CD4-positive, alpha-beta T cell treated with Interleukin-12 subunit alpha and Interleukin-12 subunit beta, for 1 hour (primary cell): ENCODE measurements at regions not wholly inside any gene's neighbourhood (a gene's known extent, or its start where the extent isn't known, plus 50 kb on each side); places are given as distances from the start of the nearest gene placed in this dataset.
A peak's percentile ranks its signal among the peaks of the same experiment; 100 is the strongest.

Source experiments
- DNase-seq: peaks from one replicate; pipeline ENCODE4 v3.0.0-alpha.2; 2020

- peak; percentile 37 for DNase-seq
These were observed 100.8 kb downstream of the PPM1A start for GRCh38 chr14:60349663-60350365.

- DNase-seq: no peak
These were observed 101.3 kb downstream of the PPM1A start for GRCh38 chr14:60350366-60350720.

GRCh38 chr14:60353420-60353819 is 104.4 kb downstream of the PPM1A start:
- no peak for DNase-seq

GRCh38 chr14:60355768-60356167 is 106.7 kb downstream of the PPM1A start:
- no peak for DNase-seq

GRCh38 chr14:60356386-60356785 is 107.4 kb downstream of the PPM1A start:
- DNase-seq: no peak

GRCh38 chr14:60356906-60357550 is 108.0 kb downstream of the PPM1A start:
- no peak for DNase-seq

- DNase-seq: no peak
These were observed 108.6 kb downstream of the PPM1A start for GRCh38 chr14:60357551-60358149.

GRCh38 chr14:60363275-60363674 is 114.3 kb downstream of the PPM1A start:
- DNase-seq: no peak

GRCh38 chr14:60363687-60364086 is 114.7 kb downstream of the PPM1A start:
- no peak for DNase-seq

GRCh38 chr14:60381909-60382308 is 104.0 kb downstream of the C14orf39 start:
- DNase-seq: no peak
